H9 (cell line): ENCODE measurements at regions not wholly inside any gene's neighbourhood (a gene's known extent, or its start where the extent isn't known, plus 50 kb on each side); places are given as distances from the start of the nearest gene placed in this dataset.

Experiments used
- DNase-seq: peaks from one replicate; pipeline ENCODE4 v3.0.0-alpha.2; 2017
- H2AFZ ChIP-seq: one replicate; pipeline ENCODE4 v1.6.1; 2013; ENCODE audit warnings: mild to moderate bottlenecking, low read length, control low read depth, moderate library complexity
- H2AK5ac ChIP-seq: 2 replicates; pipeline ENCODE4 v1.6.1; 2013; ENCODE audit warnings: low read length, control low read depth, mixed read lengths; ENCODE audit not compliant: insufficient read length
- H2BK120ac ChIP-seq: one replicate; pipeline ENCODE4 v1.6.1; 2013; ENCODE audit warnings: low read depth, mild to moderate bottlenecking, low read length, control low read depth, inconsistent platforms; ENCODE audit not compliant: poor library complexity, severe bottlenecking
- H2BK12ac ChIP-seq: 2 replicates; pipeline ENCODE4 v1.6.1; 2013; ENCODE audit warnings: low read length, control low read depth, mixed read lengths, low read depth; ENCODE audit not compliant: insufficient read length
- H2BK15ac ChIP-seq: 2 replicates; pipeline ENCODE4 v1.6.1; 2013; ENCODE audit warnings: low read depth, low read length, control low read depth
- H2BK20ac ChIP-seq: one replicate; pipeline ENCODE4 v1.6.1; 2013; ENCODE audit warnings: low read depth, mild to moderate bottlenecking, low read length, control low read depth, inconsistent platforms; ENCODE audit not compliant: poor library complexity, severe bottlenecking
- H2BK5ac ChIP-seq: 2 replicates; pipeline ENCODE4 v1.6.1; 2013; ENCODE audit warnings: low read length, control low read depth, mixed read lengths; ENCODE audit not compliant: insufficient read length
- H3K14ac ChIP-seq: 2 replicates; pipeline ENCODE4 v1.6.1; 2013; ENCODE audit warnings: low read length, control low read depth; ENCODE audit not compliant: insufficient read depth
- H3K18ac ChIP-seq: 2 replicates; pipeline ENCODE4 v1.6.1; 2013; ENCODE audit warnings: low read depth, mild to moderate bottlenecking, mixed read lengths, low read length, control low read depth; ENCODE audit not compliant: insufficient read length
- H3K23ac ChIP-seq: 2 replicates; pipeline ENCODE4 v1.6.1; 2013; ENCODE audit warnings: low read length, control low read depth, mixed read lengths, low read depth; ENCODE audit not compliant: insufficient read length
- H3K23me2 ChIP-seq: 2 replicates; pipeline ENCODE4 v1.6.1; 2013; ENCODE audit warnings: low read depth, mild to moderate bottlenecking, mixed read lengths, low read length, control low read depth; ENCODE audit not compliant: insufficient read length, poor library complexity, severe bottlenecking
- H3K27ac ChIP-seq: 2 replicates; pipeline ENCODE4 v1.5.1; 2013; ENCODE audit warnings: low read length, control low read depth, mixed read lengths, low read depth; ENCODE audit not compliant: insufficient read length
- H3K27me3 ChIP-seq: 2 replicates; pipeline ENCODE4 v1.6.1; 2013; ENCODE audit warnings: low read length, control low read depth, inconsistent platforms; ENCODE audit not compliant: insufficient read depth
- H3K4ac ChIP-seq: 2 replicates; pipeline ENCODE4 v1.6.1; 2013; ENCODE audit warnings: low read depth, mild to moderate bottlenecking, control low read depth, inconsistent platforms, low read length, moderate library complexity
- H3K4me1 ChIP-seq: 2 replicates; pipeline ENCODE4 v1.6.1; 2013; ENCODE audit warnings: low read length, control low read depth, inconsistent platforms; ENCODE audit not compliant: insufficient read depth
- H3K4me2 ChIP-seq: 2 replicates; pipeline ENCODE4 v1.6.1; 2013; ENCODE audit warnings: low read length, control low read depth, mixed read lengths; ENCODE audit not compliant: insufficient read length, insufficient read depth
- H3K56ac ChIP-seq: 2 replicates; pipeline ENCODE4 v1.6.1; 2013; ENCODE audit warnings: low read depth, mild to moderate bottlenecking, mixed read lengths, low read length, control low read depth; ENCODE audit not compliant: insufficient read length
- H3K79me1 ChIP-seq: 2 replicates; pipeline ENCODE4 v1.6.1; 2013; ENCODE audit warnings: low read depth, mild to moderate bottlenecking, moderate library complexity, low read length, control low read depth, inconsistent platforms; ENCODE audit not compliant: insufficient read depth, poor library complexity, severe bottlenecking
- H3K79me2 ChIP-seq: 2 replicates; pipeline ENCODE4 v1.6.1; 2013; ENCODE audit warnings: low read length, control low read depth, inconsistent platforms; ENCODE audit not compliant: insufficient read depth
- H3K9ac ChIP-seq: 2 replicates; pipeline ENCODE4 v1.6.1; 2013; ENCODE audit warnings: low read length, control low read depth, mixed read lengths; ENCODE audit not compliant: insufficient read length; ENCODE audit errors: extremely low read depth
- H3K9me3 ChIP-seq: one replicate; pipeline ENCODE4 v1.6.1; 2013; ENCODE audit warnings: low read depth, low read length, inconsistent platforms; ENCODE audit not compliant: control insufficient read depth
- H3T11ph ChIP-seq: one replicate; pipeline ENCODE4 v1.6.1; 2013; ENCODE audit warnings: mild to moderate bottlenecking, low read length, control low read depth, inconsistent platforms
- H4K20me1 ChIP-seq: one replicate; pipeline ENCODE4 v1.6.1; 2013; ENCODE audit not compliant: control insufficient read depth, insufficient read length, insufficient read depth
- H4K5ac ChIP-seq: 2 replicates; pipeline ENCODE4 v1.6.1; 2013; ENCODE audit warnings: low read depth, mild to moderate bottlenecking, mixed read lengths, low read length, control low read depth; ENCODE audit not compliant: insufficient read length
- H4K8ac ChIP-seq: replicated peaks from 2 replicates; pipeline ENCODE4 v1.6.1; 2013; ENCODE audit warnings: low read length, control low read depth, mixed read lengths, low read depth; ENCODE audit not compliant: insufficient read length
- H4K91ac ChIP-seq: 2 replicates; pipeline ENCODE4 v1.6.1; 2013; ENCODE audit warnings: low read depth, mild to moderate bottlenecking, moderate library complexity, mixed read lengths, low read length, control low read depth; ENCODE audit not compliant: insufficient read length
- H3K27ac Mint-ChIP-seq, 3 experiments: 2 replicates in 2 of 3; 3 replicates in 1 of 3; pipeline ENCODE4 v1.8.0; 2020 to 2021; ENCODE audit warnings: mixed read lengths in 3 of 3, mild to moderate bottlenecking in 1 of 3, moderate library complexity in 1 of 3
- H3K27me3 Mint-ChIP-seq: 2 replicates; pipeline ENCODE4 v1.8.0; 2021; ENCODE audit warnings: low read depth, mild to moderate bottlenecking, moderate library complexity, mixed read lengths
- H3K36me3 Mint-ChIP-seq, 3 experiments: 2 replicates in 2 of 3; 3 replicates in 1 of 3; pipeline ENCODE4 v1.8.0; 2020 to 2021; ENCODE audit warnings: low read depth in 3 of 3, mixed read lengths in 3 of 3; ENCODE audit not compliant: insufficient read depth in 1 of 3
- H3K4me1 Mint-ChIP-seq, 2 experiments: 2 replicates each; pipeline ENCODE4 v1.8.0; 2020; ENCODE audit warnings: mixed read lengths in 2 of 2
- H3K4me3 Mint-ChIP-seq, 2 experiments: 2 replicates in 1 of 2; 3 replicates in 1 of 2; pipeline ENCODE4 v1.8.0; 2020 to 2021; ENCODE audit warnings: mild to moderate bottlenecking in 2 of 2, mixed read lengths in 2 of 2, moderate library complexity in 1 of 2
- H3K9me3 Mint-ChIP-seq, 2 experiments: 2 replicates in 1 of 2; 3 replicates in 1 of 2; pipeline ENCODE4 v1.8.0; 2020; ENCODE audit warnings: mild to moderate bottlenecking in 2 of 2, mixed read lengths in 2 of 2, moderate library complexity in 1 of 2
- WGBS: extraction: QIAGEN DNeasy Blood & Tissue Kit; methylation state at CpG from one replicate; pipeline ENCODE4 v1.1.7; 2013; ENCODE audit warnings: missing lambda C conversion rate, low lambda C conversion rate, mixed read lengths; ENCODE audit not compliant: insufficient read length; ENCODE audit errors: extremely low coverage; 5-methylcytosine and 5-hydroxymethylcytosine counted together
- TF ChIP-seq, protein P1 (sequence below): fragments of 200-600 bp; sonication (generic); conservative IDR thresholded peaks from 3 replicates; pipeline ENCODE4 v1.8.0; 2021; ENCODE audit warnings: antibody characterized with exemption, mild to moderate bottlenecking

DNA sequence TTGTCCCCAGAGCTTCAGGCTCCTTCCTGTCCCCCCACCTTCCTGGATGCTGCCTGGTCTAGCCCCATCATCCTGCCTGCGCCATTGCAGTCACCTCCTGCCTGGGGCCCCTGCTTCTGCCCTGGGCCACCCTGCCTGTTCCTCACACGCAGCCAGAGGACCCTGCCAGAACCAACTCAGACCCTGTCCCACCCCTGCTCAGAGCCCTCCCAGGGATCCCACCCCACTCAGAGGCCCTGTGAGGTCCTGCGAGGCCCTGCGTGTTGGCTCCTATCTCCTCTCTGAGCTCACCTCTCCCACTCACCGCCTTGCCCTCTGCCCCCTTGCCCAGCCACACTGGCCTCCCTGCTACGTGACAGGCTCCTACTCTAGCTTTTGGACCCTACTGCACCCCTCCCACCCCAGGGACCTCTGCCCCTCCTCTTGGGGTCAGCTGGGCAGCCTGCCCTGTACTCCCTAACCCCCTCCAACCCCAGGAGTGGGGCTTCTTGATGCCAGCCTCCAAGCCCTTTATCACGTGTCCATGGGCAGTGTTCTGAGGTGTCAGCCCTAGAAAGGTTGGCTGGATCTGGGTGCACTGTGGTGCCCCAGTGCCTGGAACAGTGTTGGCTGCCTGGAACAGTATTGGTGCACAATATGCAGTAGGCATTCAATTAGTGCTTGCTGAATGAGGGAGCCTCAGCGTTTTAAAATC is 68.3 kb downstream of the CEBPB start:
- Histone ChIP-seq H4K8ac (no peak overlapping the region), H2AK5ac (no peak overlapping the region), H4K20me1 (no peaks in the 10 kb centered on the region), H2BK120ac (no peak overlapping the region), H3K9ac (no peak overlapping the region), H2BK5ac (no peak overlapping the region), H3K4me1 (no peaks in the 10 kb centered on the region), H3K4ac (no peak overlapping the region), H2AFZ (no peak overlapping the region), H3K27me3 (no peaks in the 10 kb centered on the region), H4K5ac (no peak overlapping the region), H2BK20ac (no peak overlapping the region), H3K4me2 (no peak overlapping the region), H4K91ac (no peak overlapping the region), H3K79me1 (no peaks in the 10 kb centered on the region), H3K9me3 (no peaks in the 10 kb centered on the region), H3K18ac (no peak overlapping the region), H3K56ac (no peak overlapping the region), H3K23me2 (no peaks in the 10 kb centered on the region), H2BK15ac (no peak overlapping the region; the same call in 1 of the 2 replicates), H3K27ac (no peak overlapping the region), H3K14ac (no peak overlapping the region), H3T11ph (no peak overlapping the region), H2BK12ac (no peak overlapping the region), H3K23ac (no peak overlapping the region), H3K79me2 (no peaks in the 10 kb centered on the region)
- Mint-ChIP-seq H3K27ac (no peak overlapping the region), H3K36me3 (no peaks in the 10 kb centered on the region), H3K9me3 (no peaks in the 10 kb centered on the region), H3K4me1 (peaks cover 12 to 14% of the 10 kb centered on the region in 2 experiments), H3K27me3 (no peaks in the 10 kb centered on the region), H3K4me3 (no peak overlapping the region)
- no peak for DNase-seq
- no CpG with 5 or more reads among the region's 8 CpGs for WGBS
- TF ChIP-seq, protein P1, sequence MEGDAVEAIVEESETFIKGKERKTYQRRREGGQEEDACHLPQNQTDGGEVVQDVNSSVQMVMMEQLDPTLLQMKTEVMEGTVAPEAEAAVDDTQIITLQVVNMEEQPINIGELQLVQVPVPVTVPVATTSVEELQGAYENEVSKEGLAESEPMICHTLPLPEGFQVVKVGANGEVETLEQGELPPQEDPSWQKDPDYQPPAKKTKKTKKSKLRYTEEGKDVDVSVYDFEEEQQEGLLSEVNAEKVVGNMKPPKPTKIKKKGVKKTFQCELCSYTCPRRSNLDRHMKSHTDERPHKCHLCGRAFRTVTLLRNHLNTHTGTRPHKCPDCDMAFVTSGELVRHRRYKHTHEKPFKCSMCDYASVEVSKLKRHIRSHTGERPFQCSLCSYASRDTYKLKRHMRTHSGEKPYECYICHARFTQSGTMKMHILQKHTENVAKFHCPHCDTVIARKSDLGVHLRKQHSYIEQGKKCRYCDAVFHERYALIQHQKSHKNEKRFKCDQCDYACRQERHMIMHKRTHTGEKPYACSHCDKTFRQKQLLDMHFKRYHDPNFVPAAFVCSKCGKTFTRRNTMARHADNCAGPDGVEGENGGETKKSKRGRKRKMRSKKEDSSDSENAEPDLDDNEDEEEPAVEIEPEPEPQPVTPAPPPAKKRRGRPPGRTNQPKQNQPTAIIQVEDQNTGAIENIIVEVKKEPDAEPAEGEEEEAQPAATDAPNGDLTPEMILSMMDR = no peak
